DOHH2 (cell line): ENCODE measurements at regions not wholly inside any gene's neighbourhood (a gene's known extent, or its start where the extent isn't known, plus 50 kb on each side); places are given as distances from the start of the nearest gene placed in this dataset.
"Not testable (repeated sequence)": the region's sequence is repeated elsewhere in the genome, so short reads cannot be mapped to it uniquely, and the experiment has no call there.

Experiments used
- H3F3A ChIP-seq: fragments of 200-600 bp; sonication (generic), shearing (Covaris generic); 2 replicates; pipeline ENCODE4 v1.6.0; 2016; ENCODE audit warnings: antibody characterized with exemption, mild to moderate bottlenecking; ENCODE audit not compliant: control insufficient read depth, insufficient read depth
- H3K27ac ChIP-seq: fragments of 200-600 bp; sonication (generic); 2 replicates; pipeline ENCODE4 v1.5.1; 2014; ENCODE audit warnings: low read depth, mild to moderate bottlenecking, low read length, moderate library complexity
- H3K27me3 ChIP-seq: fragments of 200-600 bp; sonication (generic); 2 replicates; pipeline ENCODE4 v1.6.1; 2014; ENCODE audit warnings: mild to moderate bottlenecking, low read length, mixed read lengths; ENCODE audit not compliant: control insufficient read depth
- H3K36me3 ChIP-seq: fragments of 200-600 bp; sonication (generic); 2 replicates; pipeline ENCODE4 v1.6.1; 2014; ENCODE audit warnings: mild to moderate bottlenecking, low read length, moderate library complexity, mixed read lengths; ENCODE audit not compliant: control insufficient read depth
- H3K4me1 ChIP-seq: fragments of 200-600 bp; sonication (generic); 2 replicates; pipeline ENCODE4 v1.6.1; 2014; ENCODE audit warnings: mild to moderate bottlenecking, low read length, mixed read lengths; ENCODE audit not compliant: control insufficient read depth
- H3K4me2 ChIP-seq: fragments of 200-600 bp; sonication (generic); 2 replicates; pipeline ENCODE4 v1.6.0; 2014; ENCODE audit warnings: mild to moderate bottlenecking, low read length, moderate library complexity
- H3K4me3 ChIP-seq: fragments of 200-600 bp; sonication (generic); 2 replicates; pipeline ENCODE4 v1.5.1; 2014; ENCODE audit warnings: mild to moderate bottlenecking, low read length, mixed read lengths
- H3K79me2 ChIP-seq: fragments of 200-600 bp; sonication (generic); 2 replicates; pipeline ENCODE4 v1.6.1; 2014; ENCODE audit warnings: mild to moderate bottlenecking, low read length, mixed read lengths; ENCODE audit not compliant: control insufficient read depth
- H3K9me2 ChIP-seq: fragments of 200-600 bp; sonication (generic); replicated peaks from 2 replicates; pipeline ENCODE4 v1.6.1; 2014; ENCODE audit warnings: mild to moderate bottlenecking, low read length, mixed read lengths; ENCODE audit not compliant: control insufficient read depth
- H3K9me3 ChIP-seq: fragments of 200-600 bp; sonication (generic); 2 replicates; pipeline ENCODE4 v1.6.1; 2014; ENCODE audit warnings: antibody characterized with exemption, low read length, mixed read lengths; ENCODE audit not compliant: control insufficient read depth, insufficient read depth
- H4K20me1 ChIP-seq: fragments of 200-600 bp; sonication (generic); 2 replicates; pipeline ENCODE4 v1.6.0; 2014; ENCODE audit warnings: low read depth, mild to moderate bottlenecking, antibody characterized with exemption, low read length, moderate library complexity; ENCODE audit not compliant: control insufficient read depth, insufficient read depth
- CTCF ChIP-seq: fragments of 200-600 bp; sonication (generic); IDR thresholded peaks from one replicate; pipeline ENCODE4 v1.5.1; 2014; ENCODE audit warnings: antibody characterized with exemption, mild to moderate bottlenecking, low read depth, low read length; ENCODE audit not compliant: poor library complexity, severe bottlenecking
- EZH2phosphoT487 ChIP-seq: fragments of 200-600 bp; sonication (generic); IDR thresholded peaks from 2 replicates; pipeline ENCODE4 v1.6.1; 2017; ENCODE audit warnings: borderline replicate concordance, mild to moderate bottlenecking, antibody characterized with exemption, low read length, moderate library complexity, mixed read lengths

GRCh38 chr12:127157501-127158366 is 1109.2 kb upstream of the TMEM132C start:
- not testable (repeated sequence) for H4K20me1 ChIP-seq, H3K4me2 ChIP-seq, H3K36me3 ChIP-seq, H3K4me1 ChIP-seq, H3F3A ChIP-seq, H3K9me3 ChIP-seq, H3K27me3 ChIP-seq, H3K4me3 ChIP-seq, H3K79me2 ChIP-seq, H3K9me2 ChIP-seq, H3K27ac ChIP-seq

GRCh38 chr12:127158385-127159061 is 1108.4 kb upstream of the TMEM132C start:
- Histone ChIP-seq H3K27me3 (no peaks in the 10 kb centered on the region), H3K4me3 (no peak overlapping the region), H3K27ac (no peak overlapping the region), H3K79me2 (no peaks in the 10 kb centered on the region), H3K36me3 (no peaks in the 10 kb centered on the region), H3K4me1 (no peaks in the 10 kb centered on the region), H3K4me2 (no peak overlapping the region), H4K20me1 (no peaks in the 10 kb centered on the region), H3K9me2 (no peaks in the 10 kb centered on the region), H3F3A (no peaks in the 10 kb centered on the region), H3K9me3 (no peaks in the 10 kb centered on the region)
- TF ChIP-seq EZH2phosphoT487 (no peak), CTCF (no peak)

GRCh38 chr12:127161466-127161865 is 1105.5 kb upstream of the TMEM132C start:
- H4K20me1 ChIP-seq = no peaks in the 10 kb centered on the region
- H3K4me3 ChIP-seq = no peak overlapping the region
- H3K27me3 ChIP-seq = no peaks in the 10 kb centered on the region
- no peaks in the 10 kb centered on the region for H3K79me2 ChIP-seq
- no peaks in the 10 kb centered on the region for H3K9me2 ChIP-seq
- H3F3A ChIP-seq = no peaks in the 10 kb centered on the region
- no peaks in the 10 kb centered on the region for H3K4me1 ChIP-seq
- H3K36me3 ChIP-seq = no peaks in the 10 kb centered on the region
- no peak for TF ChIP-seq EZH2phosphoT487
- no peak for TF ChIP-seq CTCF
- no peaks in the 10 kb centered on the region for H3K9me3 ChIP-seq
- H3K4me2 ChIP-seq = no peak overlapping the region
- no peak overlapping the region for H3K27ac ChIP-seq

GRCh38 chr12:127162307-127162706 is 1104.7 kb upstream of the TMEM132C start:
- TF ChIP-seq EZH2phosphoT487 (no peak), CTCF (no peak)
- Histone ChIP-seq H3K4me1 (no peaks in the 10 kb centered on the region), H3F3A (no peaks in the 10 kb centered on the region), H3K4me2 (no peak overlapping the region), H3K27ac (no peak overlapping the region), H4K20me1 (no peaks in the 10 kb centered on the region), H3K36me3 (no peaks in the 10 kb centered on the region), H3K27me3 (no peaks in the 10 kb centered on the region), H3K79me2 (no peaks in the 10 kb centered on the region), H3K4me3 (no peak overlapping the region), H3K9me2 (no peaks in the 10 kb centered on the region), H3K9me3 (no peaks in the 10 kb centered on the region)
